ENCODE measurements at regions not wholly inside any gene's neighbourhood (a gene's known extent, or its start where the extent isn't known, plus 50 kb on each side); places are given as distances from the start of the nearest gene placed in this dataset.

GRCh38 chr18:52208646-52209045, 131.4 kb upstream of the DCC start (continued):
- no peak for TF ChIP-seq CTCF (IDR thresholded peaks at IDR 0.05)

GRCh38 chr18:52216109-52216508, 123.9 kb upstream of the DCC start:
- no peak for ATAC-seq
- no peaks in the 10 kb centered on the region for H3K4me1 ChIP-seq
- ChIA-PET CTCF (no interaction called here), POLR2A (no interaction called here)
- no peaks in the 10 kb centered on the region for H3K9me3 ChIP-seq
- no peak for FAIRE-seq
- H3K4me3 ChIP-seq, result no peak overlapping the region
- TF ChIP-seq SMC3 (IDR thresholded peaks at IDR 0.05) (no peak), ESRRA (IDR thresholded peaks at IDR 0.05; ENCODE audit: borderline replicate concordance, low read length) (no peak), JUNB (IDR thresholded peaks at IDR 0.05) (no peak), PBX3 (IDR thresholded peaks at IDR 0.05) (no peak), GATA3 (IDR thresholded peaks at IDR 0.05; ENCODE audit: borderline replicate concordance) (no peak), HEYL (CRISPR knock-in tag; IDR thresholded peaks at IDR 0.05) (no peak), POLR2A (IDR thresholded peaks at IDR 0.05; ENCODE audit: low read length) (no peak), CBX2 (IDR thresholded peaks at IDR 0.05; ENCODE audit: borderline replicate concordance, low read depth) (no peak), NPAS2 (CRISPR knock-in tag; IDR thresholded peaks at IDR 0.05; ENCODE audit: borderline replicate concordance) (no peak), RNF2 (IDR thresholded peaks at IDR 0.05; ENCODE audit: borderline replicate concordance, low read depth) (no peak), MAZ (IDR thresholded peaks at IDR 0.05; ENCODE audit: borderline replicate concordance, low read depth, low read length) (no peak)
- no peak overlapping the region for H3K27ac ChIP-seq
- DNase-seq (ENCODE audit: low read depth in 1 of 2, low spot score in 1 of 2), result no peak
- no peak overlapping the region for H3K4me2 ChIP-seq

GRCh38 chr18:52216666-52217065, 123.3 kb upstream of the DCC start:
- WGBS (ENCODE audit: missing lambda C conversion rate), result 0% methylated on average over 1 of the region's 1 CpG
- Histone ChIP-seq H3K27ac (no peak overlapping the region), H3K4me1 (no peaks in the 10 kb centered on the region), H3K9me3 (no peaks in the 10 kb centered on the region), H3K4me2 (no peak overlapping the region), H3K4me3 (no peak overlapping the region)
- FAIRE-seq, result no peak
- CTCF ChIA-PET, result no interaction called here
- POLR2A ChIA-PET, result no interaction called here
- ATAC-seq, result no peak
- TF ChIP-seq NPAS2 (CRISPR knock-in tag; IDR thresholded peaks at IDR 0.05; ENCODE audit: borderline replicate concordance) (no peak), EHF (CRISPR knock-in tag; IDR thresholded peaks at IDR 0.05) (no peak), FOSB (CRISPR knock-in tag; IDR thresholded peaks at IDR 0.05) (no peak), HOXB13 (CRISPR knock-in tag; IDR thresholded peaks at IDR 0.05; ENCODE audit: low read depth) (no peak), MAZ (IDR thresholded peaks at IDR 0.05; ENCODE audit: borderline replicate concordance, low read depth, low read length) (no peak), ZSCAN20 (CRISPR knock-in tag; IDR thresholded peaks at IDR 0.05) (no peak), KDM5A (IDR thresholded peaks at IDR 0.05) (no peak), MAFK (IDR thresholded peaks at IDR 0.05; ENCODE audit: partially characterized antibody) (no peak), MYC (IDR thresholded peaks at IDR 0.05; ENCODE audit: borderline replicate concordance, low read length) (no peak), CEBPB (IDR thresholded peaks at IDR 0.05) (no peak), PHF8 (IDR thresholded peaks at IDR 0.05; ENCODE audit: borderline replicate concordance, low read depth) (no peak), CHD2 (IDR thresholded peaks at IDR 0.05; ENCODE audit: low read length, partially characterized antibody) (no peak), TP53 (CRISPR knock-in tag; IDR thresholded peaks at IDR 0.05) (no peak), ZFP36 (IDR thresholded peaks at IDR 0.05; ENCODE audit: borderline replicate concordance, partially characterized antibody) (no peak), CTCF (IDR thresholded peaks at IDR 0.05) (no peak), HOXB5 (CRISPR knock-in tag; IDR thresholded peaks at IDR 0.05) (no peak)
- no peak for DNase-seq (ENCODE audit: low read depth in 1 of 2, low spot score in 1 of 2)

All from A549 (cell line).